SW480 (cell line): ENCODE measurements at regions not wholly inside any gene's neighbourhood (a gene's known extent, or its start where the extent isn't known, plus 50 kb on each side); places are given as distances from the start of the nearest gene placed in this dataset.
A peak's percentile ranks its signal among the peaks of the same experiment; 100 is the strongest.

Experiments used
- DNase-seq: peaks from one replicate; pipeline ENCODE4 v3.0.0-alpha.2; 2016; ENCODE audit warnings: low spot score

- DNase-seq: no peak
Measured at GRCh38 chrX:138534410-138534809, 177.1 kb downstream of the FGF13 start.

- DNase-seq: peak; percentile 36
Measured at GRCh38 chrX:138519296-138519695, 192.2 kb downstream of the FGF13 start.

GRCh38 chrX:138504273-138504672 is 207.2 kb downstream of the FGF13 start:
- no peak for DNase-seq

- no peak for DNase-seq
Measured at GRCh38 chrX:138492371-138492770, 219.1 kb downstream of the FGF13 start.

GRCh38 chrX:138487866-138488265 is 223.7 kb downstream of the FGF13 start:
- DNase-seq: no peak

GRCh38 chrX:138485767-138486166 is 225.8 kb downstream of the FGF13 start:
- no peak for DNase-seq

GRCh38 chrX:138485224-138485623 is 226.3 kb downstream of the FGF13 start:
- DNase-seq: no peak

GRCh38 chrX:138484451-138484850 is 227.1 kb downstream of the FGF13 start:
- DNase-seq: no peak

- DNase-seq: no peak
Measured at GRCh38 chrX:138481649-138482048, 229.9 kb downstream of the FGF13 start.

- peak; percentile 4 for DNase-seq
Measured at GRCh38 chrX:138463476-138463875, 248.0 kb downstream of the FGF13 start.
